Mesothelial cell of epicardium (in vitro differentiated cells): ENCODE measurements at regions not wholly inside any gene's neighbourhood (a gene's known extent, or its start where the extent isn't known, plus 50 kb on each side); places are given as distances from the start of the nearest gene placed in this dataset.

Source experiments
- DNase-seq, 2 experiments: peaks; one replicate each; pipeline ENCODE4 v3.0.0; 2021; ENCODE audit warnings: low spot score in 2 of 2; ENCODE audit not compliant: unreplicated experiment in 2 of 2
- H3K27ac Mint-ChIP-seq: 2 replicates; pipeline ENCODE4 v1.8.0; 2021; ENCODE audit warnings: mixed read lengths
- H3K27me3 Mint-ChIP-seq: 2 replicates; pipeline ENCODE4 v1.8.0; 2021; ENCODE audit warnings: low read depth, mixed read lengths
- H3K36me3 Mint-ChIP-seq: 2 replicates; pipeline ENCODE4 v1.8.0; 2021; ENCODE audit warnings: mixed read lengths
- H3K4me1 Mint-ChIP-seq: 2 replicates; pipeline ENCODE4 v1.8.0; 2021; ENCODE audit warnings: mixed read lengths
- H3K4me3 Mint-ChIP-seq: 2 replicates; pipeline ENCODE4 v1.8.0; 2021; ENCODE audit warnings: mild to moderate bottlenecking, moderate library complexity, mixed read lengths
- H3K9me3 Mint-ChIP-seq: 2 replicates; pipeline ENCODE4 v1.8.0; 2021; ENCODE audit warnings: mixed read lengths
- CTCF ChIP-seq: fragments of 200-600 bp; sonication (generic); IDR thresholded peaks from one replicate; pipeline ENCODE4 v1.5.0; 2021; ENCODE audit warnings: antibody characterized with exemption; ENCODE audit not compliant: unreplicated experiment

- Mint-ChIP-seq H3K9me3 (peaks cover 7% of the 10 kb centered on the region), H3K27me3 (no peaks in the 10 kb centered on the region), H3K27ac (no peak overlapping the region), H3K4me3 (no peak overlapping the region), H3K4me1 (no peaks in the 10 kb centered on the region), H3K36me3 (no peaks in the 10 kb centered on the region)
- DNase-seq: no peak
- TF ChIP-seq CTCF: no peak
These were observed 391.1 kb upstream of the REG3G start for GRCh38 chr2:78634425-78634824.

GRCh38 chr2:78644854-78645253 is 380.6 kb upstream of the REG3G start:
- H3K4me3 Mint-ChIP-seq: no peak overlapping the region
- no peak for TF ChIP-seq CTCF
- no peak for DNase-seq
- H3K36me3 Mint-ChIP-seq: no peaks in the 10 kb centered on the region
- H3K9me3 Mint-ChIP-seq: no peaks in the 10 kb centered on the region
- no peaks in the 10 kb centered on the region for H3K27me3 Mint-ChIP-seq
- no peaks in the 10 kb centered on the region for H3K4me1 Mint-ChIP-seq
- H3K27ac Mint-ChIP-seq: no peak overlapping the region

- DNase-seq: no peak
- no peak overlapping the region for H3K27ac Mint-ChIP-seq
- H3K36me3 Mint-ChIP-seq: no peaks in the 10 kb centered on the region
- no peak for TF ChIP-seq CTCF
- H3K4me3 Mint-ChIP-seq: no peak overlapping the region
- no peaks in the 10 kb centered on the region for H3K27me3 Mint-ChIP-seq
- H3K9me3 Mint-ChIP-seq: no peaks in the 10 kb centered on the region
- H3K4me1 Mint-ChIP-seq: no peaks in the 10 kb centered on the region
These were observed 378.8 kb upstream of the REG3G start for GRCh38 chr2:78646533-78647364.

DNA sequence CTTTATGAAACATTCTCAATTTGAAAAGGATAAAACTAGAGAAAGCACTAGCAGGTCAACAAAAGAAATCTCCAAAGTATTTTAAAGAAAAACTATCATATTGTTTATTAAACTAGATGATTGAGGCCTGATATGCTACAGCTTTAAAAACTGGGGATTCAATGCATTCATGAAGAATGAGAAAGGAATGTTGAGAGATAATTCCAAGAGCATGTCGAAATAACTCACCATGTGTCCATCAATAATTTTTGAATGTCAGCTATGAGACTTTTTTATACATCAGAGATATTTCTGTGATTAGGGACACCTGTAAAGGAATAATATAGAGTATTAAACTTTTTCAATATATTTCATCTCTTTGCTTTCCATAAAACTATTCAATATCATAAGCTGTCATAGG is 376.9 kb upstream of the REG3G start:
- Mint-ChIP-seq H3K9me3 (no peaks in the 10 kb centered on the region), H3K27ac (no peak overlapping the region), H3K4me1 (no peaks in the 10 kb centered on the region), H3K4me3 (no peak overlapping the region), H3K27me3 (no peaks in the 10 kb centered on the region), H3K36me3 (no peaks in the 10 kb centered on the region)
- DNase-seq: no peak
- TF ChIP-seq CTCF: no peak

DNA sequence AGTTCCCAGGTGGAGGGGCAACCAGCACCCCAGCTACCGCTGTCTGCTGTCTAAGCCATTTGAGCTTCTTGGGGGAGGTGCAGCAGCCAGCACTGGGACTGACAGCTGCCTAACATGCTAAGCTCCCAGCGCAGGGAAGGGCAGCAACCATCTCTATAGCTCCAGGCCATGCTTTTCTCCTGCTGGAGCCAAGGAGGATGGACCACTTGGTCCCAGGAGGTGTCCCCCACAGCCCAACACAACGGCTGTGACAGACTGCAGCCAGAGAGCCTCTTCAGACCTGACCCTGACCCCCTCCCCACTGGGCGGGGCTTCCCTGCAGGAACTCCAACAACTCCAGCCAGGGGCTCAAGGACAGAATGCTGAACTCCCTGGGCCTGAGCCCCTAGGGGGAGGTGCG is 370.6 kb upstream of the REG3G start:
- H3K27ac Mint-ChIP-seq: no peak overlapping the region
- no peak for TF ChIP-seq CTCF
- H3K27me3 Mint-ChIP-seq: no peaks in the 10 kb centered on the region
- no peaks in the 10 kb centered on the region for H3K4me1 Mint-ChIP-seq
- H3K4me3 Mint-ChIP-seq: no peak overlapping the region
- peaks cover 44% of the 10 kb centered on the region for H3K9me3 Mint-ChIP-seq
- DNase-seq: no peak
- no peaks in the 10 kb centered on the region for H3K36me3 Mint-ChIP-seq
